Neural progenitor cell (in vitro differentiated cells): ENCODE measurements at regions not wholly inside any gene's neighbourhood (a gene's known extent, or its start where the extent isn't known, plus 50 kb on each side); places are given as distances from the start of the nearest gene placed in this dataset.

Experiments
- EZH2 ChIP-seq: fragments of 200-600 bp; sonication (generic); IDR thresholded peaks from 2 replicates; pipeline ENCODE4 v1.6.1; 2017; ENCODE audit warnings: antibody characterized with exemption, mild to moderate bottlenecking, moderate library complexity
- TF ChIP-seq, protein P1 (sequence below): fragments of 200-600 bp; sonication (generic); IDR thresholded peaks from 2 replicates; pipeline ENCODE4 v1.5.1; 2017; ENCODE audit warnings: antibody characterized with exemption, mild to moderate bottlenecking

DNA sequence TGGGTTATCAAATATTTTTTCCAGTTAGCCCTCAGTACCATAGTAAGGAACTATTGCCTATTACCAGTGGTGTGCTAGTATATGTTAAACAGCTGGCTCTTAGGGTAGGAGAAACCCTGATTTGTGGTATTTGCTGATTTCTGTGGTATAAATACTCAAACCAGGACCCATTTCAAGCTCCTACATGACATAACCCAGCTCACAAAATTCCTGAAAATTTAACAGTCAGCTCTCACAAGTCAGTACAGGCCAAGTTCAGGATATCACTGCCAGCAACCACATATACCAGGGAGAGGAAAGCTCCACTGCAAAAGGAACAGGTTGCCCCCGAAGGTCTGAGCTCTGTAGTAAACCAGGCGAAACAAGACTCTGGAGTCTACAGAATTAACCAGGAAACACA, 315.3 kb downstream of the NOVA1 start:
- TF ChIP-seq, protein P1, sequence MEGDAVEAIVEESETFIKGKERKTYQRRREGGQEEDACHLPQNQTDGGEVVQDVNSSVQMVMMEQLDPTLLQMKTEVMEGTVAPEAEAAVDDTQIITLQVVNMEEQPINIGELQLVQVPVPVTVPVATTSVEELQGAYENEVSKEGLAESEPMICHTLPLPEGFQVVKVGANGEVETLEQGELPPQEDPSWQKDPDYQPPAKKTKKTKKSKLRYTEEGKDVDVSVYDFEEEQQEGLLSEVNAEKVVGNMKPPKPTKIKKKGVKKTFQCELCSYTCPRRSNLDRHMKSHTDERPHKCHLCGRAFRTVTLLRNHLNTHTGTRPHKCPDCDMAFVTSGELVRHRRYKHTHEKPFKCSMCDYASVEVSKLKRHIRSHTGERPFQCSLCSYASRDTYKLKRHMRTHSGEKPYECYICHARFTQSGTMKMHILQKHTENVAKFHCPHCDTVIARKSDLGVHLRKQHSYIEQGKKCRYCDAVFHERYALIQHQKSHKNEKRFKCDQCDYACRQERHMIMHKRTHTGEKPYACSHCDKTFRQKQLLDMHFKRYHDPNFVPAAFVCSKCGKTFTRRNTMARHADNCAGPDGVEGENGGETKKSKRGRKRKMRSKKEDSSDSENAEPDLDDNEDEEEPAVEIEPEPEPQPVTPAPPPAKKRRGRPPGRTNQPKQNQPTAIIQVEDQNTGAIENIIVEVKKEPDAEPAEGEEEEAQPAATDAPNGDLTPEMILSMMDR = no peak
- TF ChIP-seq EZH2 = no peak
